Neutrophil (primary cell): ENCODE measurements at regions not wholly inside any gene's neighbourhood (a gene's known extent, or its start where the extent isn't known, plus 50 kb on each side); places are given as distances from the start of the nearest gene placed in this dataset.

Source experiments
- H3K27ac ChIP-seq: fragments of 200-600 bp; sonication (generic); 2 replicates; pipeline ENCODE4 v1.5.1; 2016; ENCODE audit warnings: mild to moderate bottlenecking, moderate library complexity
- H3K27me3 ChIP-seq: fragments of 200-600 bp; sonication (generic); 2 replicates; pipeline ENCODE4 v1.6.0; 2016; ENCODE audit warnings: mild to moderate bottlenecking
- H3K36me3 ChIP-seq: fragments of 200-600 bp; sonication (generic); 2 replicates; pipeline ENCODE4 v1.5.1; 2017
- H3K4me1 ChIP-seq, 2 experiments: fragments of 200-600 bp in 1 of 2; sonication (generic) in 1 of 2; 1 replicate in 1 of 2; 2 replicates in 1 of 2; pipeline versions ENCODE4 v1.5.1 to v1.6.1; 2013 to 2016; ENCODE audit warnings: low read depth in 1 of 2, low read length in 1 of 2, mild to moderate bottlenecking in 1 of 2, moderate library complexity in 1 of 2; ENCODE audit not compliant: control insufficient read depth in 1 of 2, insufficient read depth in 1 of 2
- H3K4me3 ChIP-seq, 2 experiments: fragments of 200-600 bp in 1 of 2; sonication (generic) in 1 of 2; 1 replicate in 1 of 2; 2 replicates in 1 of 2; pipeline ENCODE4 v1.5.1; 2013 to 2016; ENCODE audit warnings: low read depth in 1 of 2, low read length in 1 of 2, mild to moderate bottlenecking in 1 of 2, moderate library complexity in 1 of 2
- H3K9me3 ChIP-seq: fragments of 200-600 bp; sonication (generic); 2 replicates; pipeline ENCODE4 v1.5.1; 2016
- TF ChIP-seq, protein P1 (sequence below): fragments of 200-600 bp; sonication (generic); IDR thresholded peaks from 2 replicates; pipeline ENCODE4 v1.5.1; 2016; ENCODE audit warnings: antibody characterized with exemption

DNA sequence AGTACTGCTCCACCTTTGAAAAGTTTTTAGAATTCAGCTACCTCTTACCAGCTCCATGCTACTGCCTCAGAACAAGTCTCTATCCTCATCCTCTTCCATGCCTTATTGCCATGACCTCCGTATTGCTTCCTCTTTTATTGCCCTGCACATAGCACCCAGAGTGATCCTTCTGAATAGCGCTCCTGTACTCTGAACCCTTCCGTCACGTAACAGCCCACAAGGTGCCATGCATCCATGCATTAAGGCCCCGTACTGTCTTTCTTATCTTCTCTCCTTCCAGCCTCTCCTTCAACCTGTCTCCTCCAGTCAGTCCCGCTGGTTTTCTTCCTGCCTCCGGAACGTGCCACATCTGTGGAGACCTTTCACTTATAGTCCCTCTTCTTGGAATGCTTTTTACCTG is 273.3 kb upstream of the SEMA6A start:
- no peaks in the 10 kb centered on the region for H3K27me3 ChIP-seq
- TF ChIP-seq, protein P1, sequence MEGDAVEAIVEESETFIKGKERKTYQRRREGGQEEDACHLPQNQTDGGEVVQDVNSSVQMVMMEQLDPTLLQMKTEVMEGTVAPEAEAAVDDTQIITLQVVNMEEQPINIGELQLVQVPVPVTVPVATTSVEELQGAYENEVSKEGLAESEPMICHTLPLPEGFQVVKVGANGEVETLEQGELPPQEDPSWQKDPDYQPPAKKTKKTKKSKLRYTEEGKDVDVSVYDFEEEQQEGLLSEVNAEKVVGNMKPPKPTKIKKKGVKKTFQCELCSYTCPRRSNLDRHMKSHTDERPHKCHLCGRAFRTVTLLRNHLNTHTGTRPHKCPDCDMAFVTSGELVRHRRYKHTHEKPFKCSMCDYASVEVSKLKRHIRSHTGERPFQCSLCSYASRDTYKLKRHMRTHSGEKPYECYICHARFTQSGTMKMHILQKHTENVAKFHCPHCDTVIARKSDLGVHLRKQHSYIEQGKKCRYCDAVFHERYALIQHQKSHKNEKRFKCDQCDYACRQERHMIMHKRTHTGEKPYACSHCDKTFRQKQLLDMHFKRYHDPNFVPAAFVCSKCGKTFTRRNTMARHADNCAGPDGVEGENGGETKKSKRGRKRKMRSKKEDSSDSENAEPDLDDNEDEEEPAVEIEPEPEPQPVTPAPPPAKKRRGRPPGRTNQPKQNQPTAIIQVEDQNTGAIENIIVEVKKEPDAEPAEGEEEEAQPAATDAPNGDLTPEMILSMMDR, result no peak
- no peaks in the 10 kb centered on the region for H3K9me3 ChIP-seq
- H3K36me3 ChIP-seq, result no peaks in the 10 kb centered on the region
- no peaks in the 10 kb centered on the region for H3K4me1 ChIP-seq
- no peak overlapping the region for H3K4me3 ChIP-seq
- no peak overlapping the region for H3K27ac ChIP-seq

DNA sequence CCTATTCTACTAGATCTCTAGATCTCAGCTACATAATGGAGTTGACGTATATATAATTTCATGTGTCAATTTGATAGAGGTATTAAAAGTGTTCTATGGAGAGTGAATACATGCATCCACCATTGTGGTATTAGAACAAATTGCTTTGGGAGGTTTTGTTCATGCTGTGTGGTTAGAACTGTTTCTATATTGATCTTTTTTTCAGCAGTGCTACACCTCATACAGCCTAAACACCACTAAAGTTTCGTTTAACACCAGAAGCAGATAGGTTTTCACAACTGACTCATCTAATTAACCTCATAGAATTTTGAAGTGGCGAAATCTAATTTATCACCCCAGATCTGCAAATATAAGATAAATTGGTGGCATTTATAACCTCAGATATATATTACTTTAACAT is 269.4 kb upstream of the SEMA6A start:
- Histone ChIP-seq H3K4me3 (no peak overlapping the region), H3K36me3 (no peaks in the 10 kb centered on the region), H3K27ac (no peak overlapping the region), H3K27me3 (no peaks in the 10 kb centered on the region), H3K4me1 (no peaks in the 10 kb centered on the region), H3K9me3 (no peaks in the 10 kb centered on the region)
- TF ChIP-seq, protein P1, result no peak

DNA sequence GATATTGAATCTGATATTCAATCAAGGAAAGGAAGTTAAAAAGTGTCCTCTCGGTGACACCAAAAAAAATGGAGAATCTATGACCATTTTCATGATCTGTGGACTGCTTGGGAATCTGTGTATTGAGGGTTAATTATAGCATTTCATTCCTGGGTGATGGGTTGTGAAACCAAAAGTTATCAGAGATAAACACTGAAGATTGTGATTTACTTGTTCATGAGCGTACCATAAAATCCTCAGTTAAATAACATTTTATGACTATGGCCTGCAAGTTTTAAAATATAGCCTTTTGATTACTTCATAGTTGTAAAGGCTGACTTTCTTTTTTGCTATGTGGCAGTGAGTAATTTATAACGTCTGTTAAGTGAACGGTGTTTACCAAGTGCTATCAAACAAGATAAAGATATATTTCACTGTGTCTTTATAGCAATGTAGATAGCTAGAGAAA is 267.9 kb upstream of the SEMA6A start:
- Histone ChIP-seq H3K27me3 (no peaks in the 10 kb centered on the region), H3K9me3 (no peaks in the 10 kb centered on the region), H3K36me3 (no peaks in the 10 kb centered on the region), H3K4me3 (no peak overlapping the region), H3K4me1 (no peaks in the 10 kb centered on the region), H3K27ac (no peak overlapping the region)
- TF ChIP-seq, protein P1, result no peak

DNA sequence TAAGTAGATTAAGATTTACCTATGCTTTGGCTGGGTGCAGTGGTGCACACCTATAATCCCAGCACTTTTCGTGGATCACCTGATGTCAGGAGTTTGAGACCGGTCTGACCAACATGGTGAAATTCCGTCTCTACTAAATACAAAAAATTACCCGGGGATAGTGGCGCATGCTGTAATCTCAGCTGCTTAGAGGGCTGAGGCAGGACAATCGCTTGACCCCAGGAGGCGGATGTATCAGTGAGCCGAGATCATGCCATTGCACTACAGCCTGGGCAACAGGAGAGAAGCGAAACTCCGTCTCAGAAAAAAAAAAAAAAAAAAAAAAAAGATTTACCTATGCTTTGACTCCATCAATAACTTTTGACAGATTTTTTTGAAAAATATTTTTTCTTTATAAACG is 267.1 kb upstream of the SEMA6A start:
- H3K27ac ChIP-seq, result no peak overlapping the region
- no peaks in the 10 kb centered on the region for H3K9me3 ChIP-seq
- no peaks in the 10 kb centered on the region for H3K4me1 ChIP-seq
- H3K27me3 ChIP-seq, result no peaks in the 10 kb centered on the region
- no peaks in the 10 kb centered on the region for H3K36me3 ChIP-seq
- H3K4me3 ChIP-seq, result no peak overlapping the region
- TF ChIP-seq, protein P1, result no peak

DNA sequence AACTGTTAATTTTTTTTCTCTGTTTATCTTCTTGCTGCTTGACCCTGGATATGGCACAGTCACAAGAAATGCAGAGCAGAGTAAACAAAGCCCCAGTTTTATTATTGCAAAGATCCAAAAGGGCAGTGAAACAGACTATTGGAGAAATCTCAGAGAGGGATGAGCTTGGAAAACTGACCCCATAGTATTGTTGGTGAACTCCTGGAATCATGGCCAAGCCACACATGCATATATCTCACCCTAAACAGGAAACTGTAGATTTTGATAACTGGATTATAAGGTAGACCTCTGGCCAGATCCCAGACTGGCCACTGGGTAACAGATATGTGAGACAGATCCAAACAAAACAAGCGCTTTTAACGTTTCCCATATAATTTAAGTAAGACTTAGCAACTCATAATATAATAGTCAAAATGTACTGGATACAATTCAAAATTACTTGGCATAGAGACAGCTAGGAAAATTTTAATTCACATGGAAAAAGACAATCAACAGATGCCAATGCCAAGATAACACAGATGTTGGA is 263.5 kb upstream of the SEMA6A start:
- H3K27me3 ChIP-seq, result no peaks in the 10 kb centered on the region
- H3K36me3 ChIP-seq, result no peaks in the 10 kb centered on the region
- H3K4me3 ChIP-seq, result no peak overlapping the region
- H3K27ac ChIP-seq, result no peak overlapping the region
- no peaks in the 10 kb centered on the region for H3K4me1 ChIP-seq
- H3K9me3 ChIP-seq, result no peaks in the 10 kb centered on the region
- TF ChIP-seq, protein P1, result no peak
